Mesothelial cell of epicardium (in vitro differentiated cells): ENCODE measurements at regions not wholly inside any gene's neighbourhood (a gene's known extent, or its start where the extent isn't known, plus 50 kb on each side); places are given as distances from the start of the nearest gene placed in this dataset.
"Not testable (repeated sequence)": the region's sequence is repeated elsewhere in the genome, so short reads cannot be mapped to it uniquely, and the experiment has no call there.

ENCODE experiments used
- DNase-seq, 2 experiments: peaks; one replicate each; pipeline ENCODE4 v3.0.0; 2021; ENCODE audit warnings: low spot score in 2 of 2; ENCODE audit not compliant: unreplicated experiment in 2 of 2
- H3K27ac Mint-ChIP-seq: 2 replicates; pipeline ENCODE4 v1.8.0; 2021; ENCODE audit warnings: mixed read lengths
- H3K27me3 Mint-ChIP-seq: 2 replicates; pipeline ENCODE4 v1.8.0; 2021; ENCODE audit warnings: low read depth, mixed read lengths
- H3K36me3 Mint-ChIP-seq: 2 replicates; pipeline ENCODE4 v1.8.0; 2021; ENCODE audit warnings: mixed read lengths
- H3K4me1 Mint-ChIP-seq: 2 replicates; pipeline ENCODE4 v1.8.0; 2021; ENCODE audit warnings: mixed read lengths
- H3K4me3 Mint-ChIP-seq: 2 replicates; pipeline ENCODE4 v1.8.0; 2021; ENCODE audit warnings: mild to moderate bottlenecking, moderate library complexity, mixed read lengths
- H3K9me3 Mint-ChIP-seq: 2 replicates; pipeline ENCODE4 v1.8.0; 2021; ENCODE audit warnings: mixed read lengths
- CTCF ChIP-seq: fragments of 200-600 bp; sonication (generic); IDR thresholded peaks from one replicate; pipeline ENCODE4 v1.5.0; 2021; ENCODE audit warnings: antibody characterized with exemption; ENCODE audit not compliant: unreplicated experiment

DNA sequence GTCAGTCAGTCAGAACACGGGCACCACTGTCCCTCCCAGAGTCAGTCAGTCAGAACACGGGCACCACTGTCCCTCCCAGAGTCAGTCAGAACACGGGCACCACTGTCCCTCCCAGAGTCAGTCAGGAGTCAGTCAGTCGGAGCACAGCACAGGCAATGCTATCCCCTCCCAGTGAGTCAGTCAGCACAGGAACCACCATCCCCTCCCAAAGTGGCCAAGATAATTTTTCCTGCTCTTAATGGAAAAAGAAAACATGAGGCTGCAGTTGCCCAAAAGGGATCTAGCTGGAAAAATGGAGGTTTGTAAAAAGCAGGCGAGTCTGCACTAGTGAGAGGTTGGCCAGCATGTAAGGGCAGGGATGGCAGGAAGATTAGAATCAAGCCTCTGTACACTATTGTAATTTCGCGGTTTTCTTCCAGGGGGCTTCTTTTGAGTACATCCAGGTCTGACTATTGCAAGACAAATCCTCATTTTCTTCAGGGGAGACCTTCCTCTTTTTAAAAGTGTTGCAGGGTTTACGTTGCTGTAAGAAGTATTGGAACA lies 213.8 kb downstream of the SIPA1L2 start:
- no peak for TF ChIP-seq CTCF
- H3K36me3 Mint-ChIP-seq, result peaks cover 60% of the 10 kb centered on the region

DNA sequence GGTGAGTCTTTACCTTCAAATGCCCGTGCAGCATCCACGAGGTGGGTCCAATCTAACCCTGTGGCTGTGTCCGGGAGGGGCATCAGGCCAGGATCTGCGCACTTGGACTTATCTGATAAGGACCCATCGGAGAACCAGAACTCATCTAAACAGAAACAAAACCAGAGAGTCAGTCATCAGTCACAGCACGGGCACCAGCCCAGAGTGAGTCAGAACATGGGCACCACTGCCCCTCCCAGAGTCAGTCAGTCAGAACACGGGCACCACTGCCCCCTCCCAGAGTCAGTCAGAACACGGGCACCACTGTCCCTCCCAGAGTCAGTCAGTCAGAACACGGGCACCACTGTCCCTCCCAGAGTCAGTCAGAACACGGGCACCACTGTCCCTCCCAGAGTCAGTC lies 214.5 kb downstream of the SIPA1L2 start:
- not testable (repeated sequence) for H3K4me1 Mint-ChIP-seq, H3K9me3 Mint-ChIP-seq, DNase-seq, H3K27me3 Mint-ChIP-seq, H3K27ac Mint-ChIP-seq, H3K4me3 Mint-ChIP-seq
- H3K36me3 Mint-ChIP-seq, result peaks cover 57% of the 10 kb centered on the region

More for the DNA sequence above, 213.8 kb downstream of the SIPA1L2 start:
- no peak overlapping the region for H3K4me3 Mint-ChIP-seq
- H3K9me3 Mint-ChIP-seq, result no peaks in the 10 kb centered on the region
- no peak for DNase-seq
- no peaks in the 10 kb centered on the region for H3K4me1 Mint-ChIP-seq
- no peaks in the 10 kb centered on the region for H3K27me3 Mint-ChIP-seq
- no peak overlapping the region for H3K27ac Mint-ChIP-seq

- Mint-ChIP-seq H3K27me3 (no peaks in the 10 kb centered on the region), H3K4me1 (no peaks in the 10 kb centered on the region), H3K4me3 (no peak overlapping the region), H3K27ac (no peak overlapping the region), H3K9me3 (peaks cover 5% of the 10 kb centered on the region), H3K36me3 (peaks cover 60% of the 10 kb centered on the region)
- no peak for TF ChIP-seq CTCF
- DNase-seq, result no peak
Observed at GRCh38 chr1:232414100-232414499, 215.8 kb downstream of the SIPA1L2 start.

DNA sequence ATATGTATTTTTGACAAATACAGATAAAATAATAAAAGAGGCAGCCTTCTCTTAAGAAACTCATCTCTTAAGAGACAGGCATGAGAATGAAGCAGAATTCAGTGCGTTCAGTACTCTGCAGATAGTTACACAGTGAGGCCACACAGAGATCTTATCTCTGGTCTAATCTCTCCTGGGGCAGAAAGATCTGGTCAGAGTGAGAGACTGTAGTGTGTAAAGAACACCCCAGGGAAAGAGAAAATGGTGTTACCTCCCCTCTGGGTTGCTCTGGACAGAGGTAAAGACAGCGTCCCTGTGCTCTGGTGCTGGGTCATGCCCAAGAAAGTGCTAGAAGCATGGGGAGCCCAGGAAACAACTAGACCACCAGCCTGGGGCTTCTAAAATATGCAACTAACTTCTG lies 216.3 kb downstream of the SIPA1L2 start:
- peaks cover 57% of the 10 kb centered on the region for H3K36me3 Mint-ChIP-seq
- no peak overlapping the region for H3K27ac Mint-ChIP-seq
- TF ChIP-seq CTCF, result no peak
- peaks cover 5% of the 10 kb centered on the region for H3K9me3 Mint-ChIP-seq
- no peaks in the 10 kb centered on the region for H3K4me1 Mint-ChIP-seq
- DNase-seq, result no peak
- H3K27me3 Mint-ChIP-seq, result no peaks in the 10 kb centered on the region
- no peak overlapping the region for H3K4me3 Mint-ChIP-seq

GRCh38 chr1:232409584-232409983 lies 220.3 kb downstream of the SIPA1L2 start:
- no peak for DNase-seq
- Mint-ChIP-seq H3K27ac (no peak overlapping the region), H3K4me1 (no peaks in the 10 kb centered on the region), H3K4me3 (no peak overlapping the region), H3K9me3 (peaks cover 5% of the 10 kb centered on the region), H3K36me3 (peaks cover 46% of the 10 kb centered on the region), H3K27me3 (no peaks in the 10 kb centered on the region)
- TF ChIP-seq CTCF, result no peak

GRCh38 chr1:232407120-232407519 lies 222.8 kb downstream of the SIPA1L2 start:
- no peak overlapping the region for H3K4me3 Mint-ChIP-seq
- no peaks in the 10 kb centered on the region for H3K4me1 Mint-ChIP-seq
- no peak for TF ChIP-seq CTCF

More at GRCh38 chr1:232407120-232407519, 222.8 kb downstream of the SIPA1L2 start:
- Mint-ChIP-seq H3K36me3 (peaks cover 48% of the 10 kb centered on the region), H3K27ac (no peak overlapping the region), H3K27me3 (no peaks in the 10 kb centered on the region), H3K9me3 (peaks cover 5% of the 10 kb centered on the region)
- DNase-seq, result no peak
